Fibroblast of lung (primary cell): ENCODE measurements at regions not wholly inside any gene's neighbourhood (a gene's known extent, or its start where the extent isn't known, plus 50 kb on each side); places are given as distances from the start of the nearest gene placed in this dataset.

Experiments used
- EZH2 ChIP-seq: IDR thresholded peaks from 2 replicates; pipeline ENCODE4 v1.5.1; 2012; ENCODE audit warnings: low read length, control low read depth, mild to moderate bottlenecking; ENCODE audit errors: missing control alignments
- TF ChIP-seq, protein P1 (sequence below), 2 donors: IDR thresholded peaks in 1 of 2; conservative IDR thresholded peaks in 1 of 2; 1 replicate in 1 of 2; 2 replicates in 1 of 2; pipeline ENCODE4 v1.5.1; 2011 to 2012; ENCODE audit warnings: low read length in 2 of 2, control low read depth in 1 of 2, inconsistent platforms in 1 of 2, low read depth in 1 of 2, mild to moderate bottlenecking in 1 of 2

DNA sequence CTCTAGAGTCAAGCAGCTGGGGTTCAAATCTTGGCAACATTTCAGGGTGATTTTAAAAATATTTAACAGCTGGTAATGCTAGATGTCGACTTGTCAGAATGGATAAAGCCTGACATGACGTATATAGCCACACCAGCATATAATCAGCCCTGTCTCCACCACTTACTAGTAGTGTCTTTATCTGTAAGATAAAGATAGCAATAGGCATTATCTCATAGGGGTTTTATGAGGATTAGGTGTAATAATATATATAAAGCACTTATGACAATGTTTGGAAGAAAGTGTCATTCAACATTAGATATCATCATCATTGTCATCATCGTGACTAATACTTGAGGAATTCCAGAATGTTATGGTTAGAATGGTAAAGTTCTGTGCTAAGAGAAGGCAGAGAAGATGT, 369.0 kb upstream of the CWC22 start:
- TF ChIP-seq, protein P1, sequence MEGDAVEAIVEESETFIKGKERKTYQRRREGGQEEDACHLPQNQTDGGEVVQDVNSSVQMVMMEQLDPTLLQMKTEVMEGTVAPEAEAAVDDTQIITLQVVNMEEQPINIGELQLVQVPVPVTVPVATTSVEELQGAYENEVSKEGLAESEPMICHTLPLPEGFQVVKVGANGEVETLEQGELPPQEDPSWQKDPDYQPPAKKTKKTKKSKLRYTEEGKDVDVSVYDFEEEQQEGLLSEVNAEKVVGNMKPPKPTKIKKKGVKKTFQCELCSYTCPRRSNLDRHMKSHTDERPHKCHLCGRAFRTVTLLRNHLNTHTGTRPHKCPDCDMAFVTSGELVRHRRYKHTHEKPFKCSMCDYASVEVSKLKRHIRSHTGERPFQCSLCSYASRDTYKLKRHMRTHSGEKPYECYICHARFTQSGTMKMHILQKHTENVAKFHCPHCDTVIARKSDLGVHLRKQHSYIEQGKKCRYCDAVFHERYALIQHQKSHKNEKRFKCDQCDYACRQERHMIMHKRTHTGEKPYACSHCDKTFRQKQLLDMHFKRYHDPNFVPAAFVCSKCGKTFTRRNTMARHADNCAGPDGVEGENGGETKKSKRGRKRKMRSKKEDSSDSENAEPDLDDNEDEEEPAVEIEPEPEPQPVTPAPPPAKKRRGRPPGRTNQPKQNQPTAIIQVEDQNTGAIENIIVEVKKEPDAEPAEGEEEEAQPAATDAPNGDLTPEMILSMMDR (conservative IDR thresholded peaks at IDR 0.05 in 1 of 2, IDR thresholded peaks at IDR 0.05 in 1 of 2; ENCODE audit: low read depth in 1 of 2, low read length in 2 of 2), result no peak
- TF ChIP-seq EZH2, result no peak
